Endothelial cell of umbilical vein (primary cell): ENCODE measurements at regions not wholly inside any gene's neighbourhood (a gene's known extent, or its start where the extent isn't known, plus 50 kb on each side); places are given as distances from the start of the nearest gene placed in this dataset.

Experiments used
- FOS ChIP-seq: IDR thresholded peaks from 2 replicates; pipeline ENCODE4 v1.6.1; 2011; ENCODE audit warnings: mild to moderate bottlenecking, low read length, moderate library complexity, borderline replicate concordance; ENCODE audit not compliant: insufficient read depth
- POLR2A ChIP-seq: IDR thresholded peaks from 2 replicates; pipeline ENCODE4 v1.6.1; 2012; ENCODE audit warnings: low read depth, mild to moderate bottlenecking, control low read depth, low read length
- POLR2AphosphoS5 ChIP-seq: IDR thresholded peaks from 2 replicates; pipeline ENCODE4 v1.6.1; 2012; ENCODE audit warnings: low read depth, mild to moderate bottlenecking, control low read depth, low read length, moderate library complexity; ENCODE audit not compliant: insufficient read depth
- TF ChIP-seq, protein P1 (sequence below), 2 donors: IDR thresholded peaks; 1 replicate in 1 of 2; 2 replicates in 1 of 2; pipeline ENCODE4 v1.5.1; 2011; ENCODE audit warnings: low read length in 2 of 2, mild to moderate bottlenecking in 2 of 2, moderate library complexity in 2 of 2, control low read depth in 1 of 2, inconsistent platforms in 1 of 2, low read depth in 1 of 2; ENCODE audit not compliant: insufficient read depth in 1 of 2; ENCODE audit errors: extremely low read depth in 1 of 2

DNA sequence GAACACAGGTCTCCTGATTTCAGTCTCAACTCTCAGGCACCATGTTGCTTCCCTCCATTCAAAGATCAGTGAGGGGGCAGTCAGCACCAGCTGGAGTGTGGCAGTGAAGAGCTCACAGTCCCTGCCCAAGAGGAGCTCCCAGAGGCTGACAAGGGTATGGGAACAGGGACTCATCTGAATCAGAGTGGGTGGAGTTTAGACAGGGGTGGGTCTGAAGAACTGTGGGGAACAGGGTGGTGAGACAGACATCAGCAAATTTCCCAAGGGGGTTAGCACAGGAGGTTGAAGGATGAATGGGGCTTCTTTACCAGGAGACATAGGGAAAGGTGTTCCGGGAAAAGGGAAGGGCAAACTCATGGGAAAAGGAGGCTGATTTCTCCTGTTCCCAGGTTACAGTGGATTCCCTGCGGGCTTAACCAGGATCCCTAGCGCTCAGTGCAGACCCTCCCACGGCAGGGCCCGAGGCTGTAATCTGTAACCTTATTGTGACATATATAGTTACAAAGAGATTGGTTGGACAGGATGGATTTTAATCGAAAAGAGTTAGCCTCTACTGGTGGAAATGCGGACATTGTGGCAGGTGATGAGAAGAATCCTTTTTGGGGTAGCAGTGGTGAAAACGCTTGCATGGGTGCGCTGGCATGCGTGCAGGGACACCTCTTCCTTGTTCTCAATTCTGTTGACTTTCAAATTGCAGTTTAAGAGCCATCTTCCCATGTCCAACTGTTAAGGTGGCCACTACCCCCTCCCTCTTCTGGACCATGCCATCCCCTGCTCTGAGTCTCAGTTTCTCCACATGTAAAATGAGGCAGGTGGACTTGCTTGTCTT is 160.3 kb downstream of the SMAD6 start:
- TF ChIP-seq POLR2A (no peak), POLR2AphosphoS5 (no peak), FOS (no peak)
- TF ChIP-seq, protein P1, sequence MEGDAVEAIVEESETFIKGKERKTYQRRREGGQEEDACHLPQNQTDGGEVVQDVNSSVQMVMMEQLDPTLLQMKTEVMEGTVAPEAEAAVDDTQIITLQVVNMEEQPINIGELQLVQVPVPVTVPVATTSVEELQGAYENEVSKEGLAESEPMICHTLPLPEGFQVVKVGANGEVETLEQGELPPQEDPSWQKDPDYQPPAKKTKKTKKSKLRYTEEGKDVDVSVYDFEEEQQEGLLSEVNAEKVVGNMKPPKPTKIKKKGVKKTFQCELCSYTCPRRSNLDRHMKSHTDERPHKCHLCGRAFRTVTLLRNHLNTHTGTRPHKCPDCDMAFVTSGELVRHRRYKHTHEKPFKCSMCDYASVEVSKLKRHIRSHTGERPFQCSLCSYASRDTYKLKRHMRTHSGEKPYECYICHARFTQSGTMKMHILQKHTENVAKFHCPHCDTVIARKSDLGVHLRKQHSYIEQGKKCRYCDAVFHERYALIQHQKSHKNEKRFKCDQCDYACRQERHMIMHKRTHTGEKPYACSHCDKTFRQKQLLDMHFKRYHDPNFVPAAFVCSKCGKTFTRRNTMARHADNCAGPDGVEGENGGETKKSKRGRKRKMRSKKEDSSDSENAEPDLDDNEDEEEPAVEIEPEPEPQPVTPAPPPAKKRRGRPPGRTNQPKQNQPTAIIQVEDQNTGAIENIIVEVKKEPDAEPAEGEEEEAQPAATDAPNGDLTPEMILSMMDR (IDR thresholded peaks at IDR 0.05; ENCODE audit: extremely low read depth in 1 of 2, insufficient read depth in 1 of 2, low read depth in 1 of 2, low read length in 2 of 2) = no peak
